ENCODE measurements at regions not wholly inside any gene's neighbourhood (a gene's known extent, or its start where the extent isn't known, plus 50 kb on each side); places are given as distances from the start of the nearest gene placed in this dataset.

- no peak for TF ChIP-seq CTCF (conservative IDR thresholded peaks at IDR 0.05; ENCODE audit: low read depth, low read length)
- TF ChIP-seq EZH2 (IDR thresholded peaks at IDR 0.05; ENCODE audit: low read length, unreplicated experiment) = no peak
These were observed 160.8 kb downstream of the XPNPEP1 start for GRCh38 chr10:109762555-109762954.
